Naive thymus-derived CD4-positive, alpha-beta T cell (primary cell): ENCODE measurements at regions not wholly inside any gene's neighbourhood (a gene's known extent, or its start where the extent isn't known, plus 50 kb on each side); places are given as distances from the start of the nearest gene placed in this dataset.

Experiments
- ATAC-seq: fragments of 150-1000 bp; cut with Tn5 transposase; 2 replicates; pipeline ENCODE4 v1.10.0; 2021; ENCODE audit warnings: mild to moderate bottlenecking, moderate library complexity
- CTCF ChIA-PET: fragments of 350-600 bp; sonication (Branson Sonifier 250); formaldehyde crosslinking; loops from one replicate; lab custom pipeline; 2021; ENCODE audit warnings: antibody characterized with exemption; lab: Charles Lee
- POLR2A ChIA-PET: fragments of 350-600 bp; sonication (Branson Sonifier 250); formaldehyde crosslinking; loops from one replicate; lab custom pipeline; 2021; ENCODE audit warnings: antibody characterized with exemption, inconsistent platforms; lab: Charles Lee
- DNase-seq, 9 donors: peaks; one replicate each; pipeline versions ENCODE4 v3.0.0 to v3.0.0-alpha.2; 2020 to 2022; ENCODE audit warnings: mixed read lengths in 1 of 9
- H3K27ac ChIP-seq: one replicate; pipeline ENCODE4 v1.7.0; 2013; ENCODE audit warnings: mild to moderate bottlenecking, low read depth, low read length, moderate library complexity
- H3K27me3 ChIP-seq, 2 donors: one replicate each; pipeline ENCODE4 v1.7.0; 2013; ENCODE audit warnings: low read length in 2 of 2, mild to moderate bottlenecking in 2 of 2, moderate library complexity in 2 of 2; ENCODE audit not compliant: control insufficient read depth in 2 of 2, insufficient read depth in 2 of 2
- H3K36me3 ChIP-seq, 3 experiments: 1 replicate in 2 of 3; 2 replicates in 1 of 3; pipeline ENCODE4 v1.7.0; 2013; ENCODE audit warnings: low read length in 3 of 3, mild to moderate bottlenecking in 3 of 3, moderate library complexity in 1 of 3; ENCODE audit not compliant: insufficient read depth in 3 of 3, control insufficient read depth in 2 of 3
- H3K4me1 ChIP-seq, 2 donors: one replicate each; pipeline ENCODE4 v1.7.0; 2013; ENCODE audit warnings: low read length in 2 of 2, mild to moderate bottlenecking in 2 of 2, moderate library complexity in 1 of 2; ENCODE audit not compliant: control insufficient read depth in 2 of 2, insufficient read depth in 2 of 2
- H3K4me3 ChIP-seq: 2 replicates; pipeline ENCODE4 v1.7.0; 2013; ENCODE audit warnings: mild to moderate bottlenecking, low read length
- H3K9me3 ChIP-seq, 3 experiments: 1 replicate in 2 of 3; 2 replicates in 1 of 3; pipeline ENCODE4 v1.7.0; 2013; ENCODE audit warnings: low read length in 3 of 3; ENCODE audit not compliant: control insufficient read depth in 2 of 3
- H3K27ac Mint-ChIP-seq, 9 donors: one replicate each; pipeline ENCODE4 v1.8.0; 2020 to 2022; ENCODE audit warnings: mixed read lengths in 9 of 9, mild to moderate bottlenecking in 8 of 9, moderate library complexity in 5 of 9, inconsistent platforms in 2 of 9
- H3K27me3 Mint-ChIP-seq, 5 donors: one replicate each; pipeline ENCODE4 v1.8.0; 2021 to 2022; ENCODE audit warnings: mixed read lengths in 5 of 5, mild to moderate bottlenecking in 1 of 5
- H3K36me3 Mint-ChIP-seq, 5 donors: one replicate each; pipeline ENCODE4 v1.8.0; 2020 to 2022; ENCODE audit warnings: mixed read lengths in 5 of 5, mild to moderate bottlenecking in 3 of 5, inconsistent platforms in 1 of 5
- H3K4me1 Mint-ChIP-seq, 7 donors: one replicate each; pipeline ENCODE4 v1.8.0; 2020 to 2022; ENCODE audit warnings: mixed read lengths in 7 of 7, mild to moderate bottlenecking in 3 of 7, inconsistent platforms in 1 of 7
- H3K4me3 Mint-ChIP-seq, 10 donors: one replicate each; pipeline ENCODE4 v1.8.0; 2020 to 2022; ENCODE audit warnings: mild to moderate bottlenecking in 10 of 10, mixed read lengths in 10 of 10, moderate library complexity in 6 of 10, inconsistent platforms in 2 of 10
- H3K9me3 Mint-ChIP-seq, 11 donors: one replicate each; pipeline ENCODE4 v1.8.0; 2020 to 2022; ENCODE audit warnings: mixed read lengths in 11 of 11, mild to moderate bottlenecking in 4 of 11, inconsistent platforms in 1 of 11, moderate library complexity in 1 of 11
- intact Hi-C, 2 donors: fragments of 100-400 bp; cut with micrococcal nuclease; formaldehyde crosslinking; loops; one replicate each; pipeline ENCODE4 v1.15.1; 2023

- H3K4me1 ChIP-seq: no peaks in the 10 kb centered on the region
- POLR2A ChIA-PET: no interaction called here
- DNase-seq: no peak
- Mint-ChIP-seq H3K27ac (no peak overlapping the region), H3K27me3 (no peaks in the 10 kb centered on the region), H3K4me1 (no peaks in the 10 kb centered on the region), H3K36me3 (no peaks in the 10 kb centered on the region), H3K4me3 (no peak overlapping the region), H3K9me3 (peaks cover 0 to 31% (median 13%) of the 10 kb centered on the region in 11 donors)
- intact Hi-C loops: no loop called here
- peaks cover 0 to 3% (median 0%) of the 10 kb centered on the region in 3 experiments for H3K9me3 ChIP-seq
- no peaks in the 10 kb centered on the region for H3K36me3 ChIP-seq
- H3K27ac ChIP-seq: no peak overlapping the region
- no peak overlapping the region for H3K4me3 ChIP-seq
- CTCF ChIA-PET: no interaction called here
- no peak for ATAC-seq
- no peaks in the 10 kb centered on the region for H3K27me3 ChIP-seq
These were observed 76.2 kb upstream of the OPCML start for GRCh38 chr11:133608496-133608895.

- H3K9me3 Mint-ChIP-seq: peaks cover 0 to 19% (median 9%) of the 10 kb centered on the region in 11 donors
- ChIA-PET POLR2A (no interaction called here), CTCF (no interaction called here)
- no peak overlapping the region for H3K27ac Mint-ChIP-seq
- Histone ChIP-seq H3K27me3 (no peaks in the 10 kb centered on the region), H3K27ac (no peak overlapping the region), H3K4me1 (no peaks in the 10 kb centered on the region), H3K4me3 (no peak overlapping the region), H3K9me3 (peaks cover 0 to 3% (median 0%) of the 10 kb centered on the region in 3 experiments), H3K36me3 (no peaks in the 10 kb centered on the region)
- peaks cover 0 to 13% (median 5%) of the 10 kb centered on the region in 5 donors for H3K27me3 Mint-ChIP-seq
- no peaks in the 10 kb centered on the region for H3K4me1 Mint-ChIP-seq
- H3K4me3 Mint-ChIP-seq: no peak overlapping the region
- H3K36me3 Mint-ChIP-seq: no peaks in the 10 kb centered on the region
- ATAC-seq: no peak
- intact Hi-C loops: no loop called here
- no peak for DNase-seq
These were observed 73.8 kb upstream of the OPCML start for GRCh38 chr11:133606124-133606523.

- H3K27ac Mint-ChIP-seq: no peak overlapping the region
- POLR2A ChIA-PET: no interaction called here
- no peak for DNase-seq
These were observed 73.2 kb upstream of the OPCML start for GRCh38 chr11:133605482-133605881.

GRCh38 chr11:133601641-133602040 lies 69.3 kb upstream of the OPCML start:
- Histone ChIP-seq H3K27me3 (no peaks in the 10 kb centered on the region), H3K9me3 (no peaks in the 10 kb centered on the region), H3K27ac (no peak overlapping the region), H3K4me3 (no peak overlapping the region), H3K4me1 (no peaks in the 10 kb centered on the region), H3K36me3 (no peaks in the 10 kb centered on the region)
- Mint-ChIP-seq H3K36me3 (no peaks in the 10 kb centered on the region), H3K27ac (no peak overlapping the region), H3K4me1 (no peaks in the 10 kb centered on the region), H3K27me3 (peaks cover 0 to 19% (median 7%) of the 10 kb centered on the region in 5 donors), H3K9me3 (peaks cover 0 to 9% (median 0%) of the 10 kb centered on the region in 11 donors), H3K4me3 (no peak overlapping the region)
- ChIA-PET POLR2A (no interaction called here), CTCF (no interaction called here)
- no peak for ATAC-seq
- no peak for DNase-seq
- intact Hi-C loops: no loop called here

More at GRCh38 chr11:133605482-133605881, 73.2 kb upstream of the OPCML start:
- no peaks in the 10 kb centered on the region for H3K4me1 Mint-ChIP-seq
- CTCF ChIA-PET: no interaction called here
- H3K27me3 Mint-ChIP-seq: peaks cover 0 to 13% (median 7%) of the 10 kb centered on the region in 5 donors
- Histone ChIP-seq H3K4me1 (no peaks in the 10 kb centered on the region), H3K36me3 (no peaks in the 10 kb centered on the region), H3K4me3 (no peak overlapping the region), H3K27ac (no peak overlapping the region), H3K27me3 (no peaks in the 10 kb centered on the region), H3K9me3 (no peaks in the 10 kb centered on the region)
- no peaks in the 10 kb centered on the region for H3K36me3 Mint-ChIP-seq
- no peak for ATAC-seq
- intact Hi-C loops: no loop called here
- H3K9me3 Mint-ChIP-seq: peaks cover 0 to 13% (median 6%) of the 10 kb centered on the region in 11 donors
- no peak overlapping the region for H3K4me3 Mint-ChIP-seq

GRCh38 chr11:133600786-133601185 lies 68.5 kb upstream of the OPCML start:
- peaks cover 0 to 9% (median 0%) of the 10 kb centered on the region in 11 donors for H3K9me3 Mint-ChIP-seq
- H3K4me1 Mint-ChIP-seq: no peaks in the 10 kb centered on the region
- no peak overlapping the region for H3K27ac Mint-ChIP-seq
- CTCF ChIA-PET: no interaction called here
- H3K4me1 ChIP-seq: no peaks in the 10 kb centered on the region
- no peak overlapping the region for H3K4me3 ChIP-seq
- no peak for DNase-seq
- POLR2A ChIA-PET: no interaction called here
- H3K27ac ChIP-seq: no peak overlapping the region
- no peaks in the 10 kb centered on the region for H3K27me3 ChIP-seq
- no peak overlapping the region for H3K4me3 Mint-ChIP-seq
- intact Hi-C loops: no loop called here
- no peaks in the 10 kb centered on the region for H3K36me3 ChIP-seq
- no peaks in the 10 kb centered on the region for H3K36me3 Mint-ChIP-seq
- H3K27me3 Mint-ChIP-seq: peaks cover 0 to 19% (median 7%) of the 10 kb centered on the region in 5 donors
- ATAC-seq: no peak
- no peaks in the 10 kb centered on the region for H3K9me3 ChIP-seq

- H3K9me3 Mint-ChIP-seq: peaks cover 0 to 9% (median 0%) of the 10 kb centered on the region in 11 donors
- H3K4me1 Mint-ChIP-seq: no peaks in the 10 kb centered on the region
These were observed 68.0 kb upstream of the OPCML start for GRCh38 chr11:133600306-133600705.

GRCh38 chr11:133598906-133599305 lies 66.6 kb upstream of the OPCML start:
- Mint-ChIP-seq H3K27me3 (peaks cover 0 to 19% (median 7%) of the 10 kb centered on the region in 5 donors), H3K9me3 (peaks cover 0 to 9% (median 0%) of the 10 kb centered on the region in 11 donors), H3K27ac (no peak overlapping the region), H3K4me1 (no peaks in the 10 kb centered on the region), H3K4me3 (no peak overlapping the region), H3K36me3 (no peaks in the 10 kb centered on the region)
- intact Hi-C loops: no loop called here
- Histone ChIP-seq H3K4me3 (no peak overlapping the region), H3K9me3 (no peaks in the 10 kb centered on the region), H3K27ac (no peak overlapping the region), H3K27me3 (no peaks in the 10 kb centered on the region), H3K4me1 (no peaks in the 10 kb centered on the region), H3K36me3 (no peaks in the 10 kb centered on the region)
- ChIA-PET POLR2A (no interaction called here), CTCF (no interaction called here)
- DNase-seq (no peak), ATAC-seq (no peak)

More at GRCh38 chr11:133600306-133600705, 68.0 kb upstream of the OPCML start:
- Histone ChIP-seq H3K27me3 (no peaks in the 10 kb centered on the region), H3K27ac (no peak overlapping the region), H3K4me1 (no peaks in the 10 kb centered on the region), H3K4me3 (no peak overlapping the region), H3K36me3 (no peaks in the 10 kb centered on the region), H3K9me3 (no peaks in the 10 kb centered on the region)
- ChIA-PET POLR2A (no interaction called here), CTCF (no interaction called here)
- H3K27ac Mint-ChIP-seq: no peak overlapping the region
- peaks cover 0 to 19% (median 7%) of the 10 kb centered on the region in 5 donors for H3K27me3 Mint-ChIP-seq
- no peak for DNase-seq
- ATAC-seq: no peak
- intact Hi-C loops: no loop called here
- H3K36me3 Mint-ChIP-seq: no peaks in the 10 kb centered on the region
- no peak overlapping the region for H3K4me3 Mint-ChIP-seq
